ENCODE measurements at regions not wholly inside any gene's neighbourhood (a gene's known extent, or its start where the extent isn't known, plus 50 kb on each side); places are given as distances from the start of the nearest gene placed in this dataset.
"Not testable (repeated sequence)": the region's sequence is repeated elsewhere in the genome, so short reads cannot be mapped to it uniquely, and the experiment has no call there.

- ATAC-seq = not testable (repeated sequence)
Measured at GRCh38 chr20:25935230-25935629, 238.6 kb upstream of the ZNF337 start.

- ATAC-seq = not testable (repeated sequence)
Measured at GRCh38 chr20:25932806-25933205, 236.2 kb upstream of the ZNF337 start.

GRCh38 chr20:25932170-25932569 is 235.5 kb upstream of the ZNF337 start:
- not testable (repeated sequence) for ATAC-seq

- ATAC-seq = not testable (repeated sequence)
Measured at GRCh38 chr20:25902321-25902720, 205.7 kb upstream of the ZNF337 start.

- not testable (repeated sequence) for ATAC-seq
Measured at GRCh38 chr20:25898663-25899062, 202.0 kb upstream of the ZNF337 start.

- not testable (repeated sequence) for ATAC-seq
Measured at GRCh38 chr20:25879096-25879495, 182.4 kb upstream of the ZNF337 start.

- ATAC-seq = not testable (repeated sequence)
Measured at GRCh38 chr20:25868650-25868979, 172.0 kb upstream of the ZNF337 start.

GRCh38 chr20:25867776-25868649 is 171.4 kb upstream of the ZNF337 start:
- ATAC-seq = peak; percentile 66
- TF ChIP-seq ZNF565 (CRISPR knock-in tag; conservative IDR thresholded peaks at IDR 0.05; ENCODE audit: low read depth) = no peak
- no peak for TF ChIP-seq ARNTL (CRISPR knock-in tag; IDR thresholded peaks at IDR 0.05; ENCODE audit: borderline replicate concordance, low read depth)
- no peak for TF ChIP-seq CSDC2 (CRISPR knock-in tag; IDR thresholded peaks at IDR 0.05)
- no peak for TF ChIP-seq BACH2 (CRISPR knock-in tag; IDR thresholded peaks at IDR 0.05; ENCODE audit: borderline replicate concordance)
- no peak for TF ChIP-seq TOX (CRISPR knock-in tag; IDR thresholded peaks at IDR 0.05; ENCODE audit: borderline replicate concordance)
- TF ChIP-seq SNAI2 (CRISPR knock-in tag; IDR thresholded peaks at IDR 0.05) = no peak

GRCh38 chr20:25867015-25867775 is 170.5 kb upstream of the ZNF337 start:
- not testable (repeated sequence) for ATAC-seq

GRCh38 chr20:25865715-25866656 is 169.3 kb upstream of the ZNF337 start:
- TF ChIP-seq BACH2 (CRISPR knock-in tag; IDR thresholded peaks at IDR 0.05; ENCODE audit: borderline replicate concordance) (no peak), ESRRG (CRISPR knock-in tag; IDR thresholded peaks at IDR 0.05) (no peak), ZNF70 (CRISPR knock-in tag; IDR thresholded peaks at IDR 0.05) (peak; percentile 97), RARB (CRISPR knock-in tag; IDR thresholded peaks at IDR 0.05) (no peak), ZNF8 (CRISPR knock-in tag; IDR thresholded peaks at IDR 0.05) (no peak)
- ATAC-seq = peak; percentile 57

- not testable (repeated sequence) for ATAC-seq
Measured at GRCh38 chr20:25864963-25865714, 168.5 kb upstream of the ZNF337 start.

Measured in SK-N-SH treated with all-trans-retinoic acid at 6 μM for 48 hours (cell line).